ENCODE measurements at regions not wholly inside any gene's neighbourhood (a gene's known extent, or its start where the extent isn't known, plus 50 kb on each side); places are given as distances from the start of the nearest gene placed in this dataset.
"Not testable (repeated sequence)": the region's sequence is repeated elsewhere in the genome, so short reads cannot be mapped to it uniquely, and the experiment has no call there.

DNA sequence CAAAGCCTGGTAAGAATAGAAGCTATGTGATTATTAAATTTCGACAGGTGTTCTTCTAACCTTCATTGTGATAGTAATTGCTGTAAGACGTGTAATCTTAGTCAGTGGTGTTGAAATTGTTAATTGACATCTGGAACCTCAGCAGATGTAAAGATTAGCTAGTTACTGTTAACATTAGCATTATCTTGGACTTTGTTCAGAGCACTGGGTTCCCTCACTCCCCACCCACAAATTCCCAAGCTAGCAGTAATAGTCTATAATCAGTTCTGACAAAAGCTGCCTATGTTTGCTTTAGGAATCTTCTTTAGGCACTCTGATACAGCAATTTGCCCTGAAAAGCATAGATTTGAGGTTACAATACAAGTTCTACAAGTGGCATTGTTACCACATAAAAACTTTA, 233.7 kb downstream of the EN1 start:
- no peak for DNase-seq (ENCODE audit: low read depth in 2 of 2)

DNA sequence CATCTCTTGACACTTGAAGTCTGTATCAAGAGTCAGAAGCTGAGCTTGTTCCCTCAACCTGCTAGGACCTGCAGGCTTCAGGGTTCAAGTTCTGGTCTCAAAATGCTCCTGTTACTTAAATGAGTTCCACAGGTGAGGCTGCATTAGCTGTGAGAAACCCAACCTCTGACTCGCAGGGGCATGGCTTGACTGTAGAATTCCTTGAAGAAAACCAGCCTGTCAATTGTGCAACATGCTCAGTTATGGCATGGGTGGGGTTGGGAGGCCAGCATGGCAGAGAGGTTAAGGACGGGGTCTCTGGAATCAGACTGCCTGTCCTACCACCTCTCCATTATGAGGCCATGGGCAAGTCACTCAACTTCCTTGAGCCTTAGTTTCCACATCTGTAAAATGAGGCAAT, 235.8 kb downstream of the EN1 start:
- no peak for DNase-seq (ENCODE audit: low read depth in 2 of 2)

DNA sequence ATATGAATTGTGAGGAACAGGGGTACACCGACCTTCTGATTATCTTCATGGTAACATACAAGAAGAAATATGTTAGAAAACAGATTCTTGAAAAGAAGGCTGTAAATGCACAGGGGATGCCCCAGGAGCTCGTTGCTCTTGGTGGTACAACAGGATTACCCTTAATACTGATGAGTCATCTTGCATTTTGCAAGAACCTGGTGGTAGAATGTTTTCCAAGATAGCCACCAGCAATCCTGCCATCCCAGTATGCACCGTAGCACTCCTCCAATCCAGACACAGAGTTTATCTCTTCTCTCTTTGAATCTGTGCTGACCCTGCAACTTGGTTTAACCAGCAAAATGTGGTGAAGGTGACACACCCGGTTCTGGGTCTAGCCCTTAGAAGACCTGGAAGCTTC, 238.3 kb downstream of the EN1 start:
- DNase-seq (ENCODE audit: low read depth in 2 of 2) = no peak

DNA sequence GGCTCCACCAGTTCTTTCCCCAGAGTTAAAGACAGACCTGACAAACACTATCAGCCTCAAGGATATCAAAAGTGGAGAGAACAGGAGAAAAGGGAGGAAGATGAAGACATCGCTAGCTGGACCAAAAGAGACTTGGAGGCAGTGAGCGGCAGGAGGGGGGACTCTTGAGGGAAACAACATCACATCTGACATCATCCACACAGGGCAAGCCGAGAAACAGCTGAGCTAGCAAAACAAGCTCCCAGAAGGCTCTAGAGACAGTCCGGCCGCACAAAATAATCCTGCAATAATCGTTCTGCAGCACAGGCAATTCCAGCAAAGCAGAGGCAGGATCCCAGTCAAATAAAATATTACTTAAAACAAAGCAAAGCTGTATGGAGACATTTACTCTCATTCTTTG, 239.8 kb downstream of the EN1 start:
- no peak for DNase-seq (ENCODE audit: low read depth in 2 of 2)

DNA sequence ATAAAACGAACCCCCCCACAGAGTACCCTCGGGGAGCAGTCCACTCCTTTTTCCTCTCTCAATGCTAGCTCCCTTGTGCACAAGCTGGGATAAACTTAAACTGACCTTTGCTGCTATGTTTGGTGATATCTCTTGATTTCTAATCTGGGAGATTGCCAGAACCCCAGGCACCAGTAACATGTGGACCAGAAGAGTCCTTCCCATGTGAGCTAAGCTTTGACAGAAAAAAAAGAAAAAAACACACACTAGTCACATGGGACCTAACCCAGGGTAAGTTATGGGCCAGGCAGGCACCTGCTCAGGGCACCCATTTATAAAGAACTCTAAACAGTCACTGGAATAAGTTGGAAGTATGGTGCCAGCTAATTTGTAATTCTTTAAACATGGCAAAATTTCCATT, 242.6 kb downstream of the EN1 start:
- DNase-seq (ENCODE audit: low read depth in 2 of 2) = no peak

DNA sequence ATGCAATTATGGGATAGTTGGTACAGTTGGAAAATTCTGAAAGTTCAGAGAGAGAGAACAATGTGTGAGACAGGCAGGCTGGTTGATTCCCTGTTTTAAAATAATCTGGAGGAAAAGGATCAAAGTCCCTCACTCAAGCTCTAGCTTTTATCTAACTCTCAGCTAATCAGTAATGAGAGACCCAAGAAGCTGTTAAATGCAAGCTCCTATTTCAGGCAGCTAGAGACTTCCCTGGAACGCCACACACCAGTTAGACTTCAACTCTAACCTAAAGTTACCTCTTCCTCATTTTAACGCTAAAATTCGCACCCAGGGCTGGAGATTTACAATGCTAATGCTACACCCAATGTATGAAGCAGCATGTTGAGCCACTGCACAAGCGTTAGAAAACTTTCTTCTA, 243.1 kb downstream of the EN1 start:
- no peak for DNase-seq (ENCODE audit: low read depth in 2 of 2)

DNA sequence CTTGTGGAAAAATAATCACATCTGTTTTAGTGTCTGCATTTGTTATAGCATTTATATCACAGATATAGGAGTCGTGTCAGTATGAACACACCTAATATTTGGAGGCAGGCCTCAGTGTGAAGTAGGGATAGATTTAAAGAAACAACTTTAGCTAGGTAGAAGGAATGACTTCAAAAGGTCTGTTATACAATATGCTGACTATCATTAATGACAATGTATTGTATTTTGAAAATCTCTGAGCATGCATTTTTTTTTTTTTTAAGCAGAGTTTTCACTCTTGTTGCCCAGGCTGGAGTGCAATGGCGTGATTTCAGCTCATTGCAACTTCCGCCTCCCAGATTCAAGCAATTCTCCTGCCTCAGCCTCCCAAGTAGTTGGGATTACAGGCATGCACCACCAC, 248.3 kb downstream of the EN1 start:
- DNase-seq (ENCODE audit: low read depth in 2 of 2) = no peak

DNA sequence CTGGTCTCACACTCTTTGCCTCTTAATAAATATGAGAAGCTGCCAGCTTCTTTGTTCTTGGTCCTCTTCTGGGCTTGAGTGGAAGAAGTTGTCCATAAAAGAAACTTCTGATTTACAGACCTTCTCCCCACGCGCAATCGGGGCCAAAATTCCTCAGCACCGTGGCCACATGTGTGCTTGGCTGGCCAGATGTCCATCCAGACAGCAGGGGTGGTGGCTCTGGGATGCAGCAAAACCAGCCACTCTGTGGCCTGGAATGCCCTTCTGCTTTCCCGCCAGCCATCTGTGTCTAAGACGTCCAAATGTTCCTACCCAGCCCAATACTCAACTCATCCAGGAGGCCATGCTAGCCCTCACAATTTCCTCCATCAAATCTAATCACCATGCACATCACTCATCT, 250.8 kb downstream of the EN1 start:
- no peak for DNase-seq (ENCODE audit: low read depth in 2 of 2)

DNA sequence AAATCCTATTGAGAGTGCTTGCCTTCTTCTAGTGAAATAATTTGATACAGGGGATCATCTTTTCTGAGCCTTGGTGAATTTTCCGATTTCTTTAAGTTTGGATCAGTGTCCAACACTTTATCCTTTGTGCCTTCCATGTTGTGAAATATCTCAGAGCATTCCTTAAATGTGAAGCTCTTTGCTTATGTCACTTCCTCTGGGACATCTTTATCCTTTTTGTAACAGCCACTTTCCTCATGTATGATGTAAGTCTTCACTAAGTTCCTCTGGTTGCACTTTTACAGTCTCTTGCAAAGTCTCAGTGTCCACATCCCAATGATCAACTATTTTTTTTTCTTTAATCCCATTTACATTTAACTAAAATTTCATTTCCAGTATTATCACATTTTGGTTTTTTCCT, 254.2 kb downstream of the EN1 start:
- DNase-seq (ENCODE audit: low read depth in 2 of 2) = no peak

DNA sequence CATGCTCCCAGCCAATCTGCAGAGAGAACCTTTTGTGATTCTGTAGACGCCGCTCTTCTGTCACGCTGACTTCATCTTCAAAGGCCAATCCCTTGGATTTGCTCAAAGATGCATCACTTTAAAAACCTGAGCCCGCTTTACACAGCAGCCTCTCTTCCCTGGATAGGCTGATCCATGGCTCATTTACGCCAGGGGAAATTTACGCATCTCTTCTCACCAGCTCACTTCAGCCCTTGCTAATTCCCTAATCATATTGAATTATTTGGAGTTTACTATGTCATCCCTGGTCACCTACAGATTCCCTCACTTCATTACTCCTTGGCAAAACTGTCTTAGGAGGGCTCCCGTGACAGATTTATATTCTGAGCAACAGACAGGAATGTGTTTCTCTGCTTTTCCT, 256.2 kb downstream of the EN1 start:
- DNase-seq (ENCODE audit: low read depth in 2 of 2) = no peak

DNA sequence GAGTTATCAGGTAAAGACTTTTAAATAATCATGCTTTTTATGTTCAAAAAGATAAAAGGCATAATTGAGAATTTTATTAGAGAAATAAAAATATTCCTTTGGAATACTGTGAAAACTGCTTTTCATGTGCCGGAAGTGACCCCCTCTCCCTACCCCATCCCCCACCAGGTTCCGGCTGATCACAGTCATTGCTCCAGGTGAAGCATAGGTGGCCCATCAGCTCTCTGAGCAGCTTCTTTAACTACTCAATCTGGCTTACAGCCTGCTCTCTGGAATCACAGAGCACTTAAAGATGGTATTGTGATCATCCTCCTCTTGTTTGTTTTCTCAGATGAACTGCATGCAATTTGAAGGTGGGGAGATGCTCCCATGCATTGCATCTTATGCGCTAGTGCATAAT, 257.7 kb downstream of the EN1 start:
- DNase-seq (ENCODE audit: low read depth in 2 of 2) = no peak

DNA sequence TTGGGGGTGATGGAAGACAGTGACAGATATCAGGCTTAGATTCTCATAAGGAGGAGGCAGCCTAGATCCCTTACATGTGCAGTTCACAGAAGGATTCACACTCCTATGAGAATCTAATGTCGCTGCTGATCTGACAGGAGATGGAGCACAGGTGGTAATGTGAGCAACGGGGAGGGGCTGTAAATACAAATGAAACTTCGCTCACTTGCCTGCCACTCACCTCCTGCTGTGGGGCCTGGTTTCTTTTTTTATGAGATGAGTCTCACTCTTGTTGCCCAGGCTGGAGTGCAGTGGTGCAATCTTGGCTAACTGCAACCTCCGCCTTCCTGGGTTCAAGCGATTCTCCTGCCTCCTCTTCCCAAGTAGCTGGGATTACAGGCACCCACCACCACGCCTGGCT, 258.6 kb downstream of the EN1 start:
- no peak for DNase-seq (ENCODE audit: low read depth in 2 of 2)

DNA sequence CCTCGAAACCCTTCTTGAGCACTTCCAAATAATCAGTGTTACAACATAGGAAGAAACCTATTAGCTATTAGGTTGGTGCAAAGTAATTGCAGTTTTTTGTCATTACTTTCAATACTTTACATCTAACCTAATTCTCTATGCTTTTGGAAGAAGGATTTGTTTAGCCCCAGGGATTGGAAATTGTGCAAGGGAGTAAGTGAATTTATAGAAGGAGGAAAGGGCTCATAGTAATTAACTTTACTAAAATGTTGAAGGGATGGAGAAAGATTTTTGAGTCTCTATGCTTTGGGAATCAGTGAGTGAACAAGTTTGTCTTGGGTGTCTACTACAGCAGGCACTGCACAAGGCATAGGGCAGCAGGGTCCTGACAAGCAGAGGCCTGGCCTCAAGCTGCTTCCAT, 261.1 kb downstream of the EN1 start:
- DNase-seq (ENCODE audit: low read depth in 2 of 2) = no peak

DNA sequence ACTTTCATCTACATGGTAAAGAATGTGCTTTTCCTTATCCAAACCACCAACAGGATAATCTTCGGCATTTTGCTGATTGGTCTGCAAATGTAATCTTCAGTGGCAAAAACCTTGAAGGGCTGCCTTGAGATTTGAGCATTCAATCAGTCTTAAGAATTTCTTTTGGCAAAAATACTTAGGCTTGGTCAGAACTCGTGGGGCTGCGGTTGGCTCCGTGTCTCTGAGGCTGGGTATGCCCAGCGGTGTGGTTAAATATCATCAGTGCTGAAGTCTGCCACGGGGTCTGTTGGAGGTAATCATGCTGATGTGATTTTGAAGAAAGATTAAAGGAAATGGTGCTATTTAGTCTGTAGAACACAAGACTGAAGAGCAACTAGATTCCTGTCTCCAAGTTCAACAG, 262.6 kb downstream of the EN1 start:
- no peak for DNase-seq (ENCODE audit: low read depth in 2 of 2)

DNA sequence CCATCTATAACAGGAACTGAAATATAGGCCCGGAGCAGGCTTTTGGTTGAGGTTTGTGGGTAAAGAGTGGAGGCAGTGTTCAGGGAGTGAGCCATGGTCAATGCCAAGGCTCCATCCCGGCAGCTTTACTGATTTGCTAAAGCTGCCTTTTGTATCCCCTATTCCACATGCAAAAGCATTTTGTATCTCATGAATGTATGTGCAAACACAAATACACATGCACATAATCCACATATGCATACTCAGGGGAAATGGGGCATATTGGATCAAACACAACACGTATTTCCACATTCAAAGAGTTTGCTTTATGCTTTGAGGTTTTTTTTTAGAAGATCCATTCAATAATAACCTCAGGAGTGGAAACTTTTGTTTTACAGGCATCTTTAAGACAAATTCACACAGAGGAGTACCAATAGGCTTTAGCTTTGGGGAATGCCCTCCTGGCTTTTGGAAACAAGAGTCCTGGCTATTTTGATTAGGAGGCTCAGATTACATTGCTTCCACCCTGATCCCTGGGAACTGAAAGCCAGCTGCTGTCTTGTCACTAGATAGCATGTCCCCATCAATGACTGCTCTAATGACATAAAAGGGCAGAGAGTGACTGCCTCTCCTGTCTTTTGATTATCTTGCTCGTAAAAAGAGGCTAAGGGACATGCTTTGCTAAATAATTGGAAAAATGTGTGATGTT, 263.2 kb downstream of the EN1 start:
- DNase-seq (ENCODE audit: low read depth in 2 of 2) = no peak

DNA sequence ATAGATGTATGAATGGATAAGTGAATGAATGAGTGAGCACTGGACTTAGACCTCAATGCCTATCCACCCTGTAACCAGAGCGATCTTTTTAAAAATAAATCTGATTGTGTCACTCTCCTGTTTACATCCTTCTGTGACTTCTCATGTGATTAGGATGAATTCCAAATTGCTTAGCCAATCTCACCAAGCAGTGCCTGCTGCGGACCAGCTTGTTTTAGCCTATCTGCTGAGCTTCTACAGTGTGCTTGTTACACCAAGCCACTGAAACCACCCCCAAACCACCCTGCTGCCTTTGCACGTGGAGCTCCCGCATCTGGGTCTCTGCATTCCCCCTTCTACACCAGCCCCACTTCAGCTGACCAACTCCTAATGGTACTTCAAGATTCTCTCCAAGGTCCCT, 265.4 kb downstream of the EN1 start:
- no peak for DNase-seq (ENCODE audit: low read depth in 2 of 2)

DNA sequence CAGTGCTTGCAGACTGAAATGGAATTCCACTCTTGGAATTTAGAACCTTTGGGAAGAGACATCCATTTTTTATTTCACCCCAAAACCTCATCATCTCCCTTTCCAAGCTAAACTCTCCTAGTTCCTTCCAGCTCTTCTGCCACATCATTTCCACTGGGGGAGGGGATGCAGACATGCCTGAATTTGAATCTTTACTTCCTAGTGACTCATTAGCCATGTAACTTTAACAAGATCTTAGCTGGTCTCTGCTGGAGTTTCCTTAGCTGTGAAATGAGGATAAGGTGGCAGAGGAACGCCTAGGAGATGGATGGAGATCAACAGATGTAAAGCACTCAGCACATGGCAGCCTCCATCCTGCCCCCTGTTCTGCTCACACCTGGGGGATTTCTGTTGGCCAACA, 266.8 kb downstream of the EN1 start:
- DNase-seq (ENCODE audit: low read depth in 2 of 2) = no peak

DNA sequence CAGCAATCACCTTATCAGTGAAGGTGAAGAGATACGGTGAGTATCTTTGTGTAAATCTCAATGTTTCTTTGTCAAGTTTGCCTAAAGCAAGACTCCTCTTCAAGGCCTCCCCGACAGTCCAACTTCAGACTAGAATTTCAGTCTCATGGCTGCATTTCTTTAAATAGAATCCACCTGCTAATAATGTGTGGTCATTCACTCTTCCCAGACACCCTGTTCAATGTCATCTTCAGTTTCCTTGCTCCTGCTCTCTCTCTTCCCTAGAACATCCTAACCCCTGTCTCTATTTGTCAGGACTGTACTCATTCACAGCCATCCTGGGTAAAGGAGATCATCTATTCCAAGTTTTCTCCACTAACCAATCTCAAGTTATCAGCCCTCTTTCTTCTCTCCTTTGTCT, 267.3 kb downstream of the EN1 start:
- no peak for DNase-seq (ENCODE audit: low read depth in 2 of 2)

DNA sequence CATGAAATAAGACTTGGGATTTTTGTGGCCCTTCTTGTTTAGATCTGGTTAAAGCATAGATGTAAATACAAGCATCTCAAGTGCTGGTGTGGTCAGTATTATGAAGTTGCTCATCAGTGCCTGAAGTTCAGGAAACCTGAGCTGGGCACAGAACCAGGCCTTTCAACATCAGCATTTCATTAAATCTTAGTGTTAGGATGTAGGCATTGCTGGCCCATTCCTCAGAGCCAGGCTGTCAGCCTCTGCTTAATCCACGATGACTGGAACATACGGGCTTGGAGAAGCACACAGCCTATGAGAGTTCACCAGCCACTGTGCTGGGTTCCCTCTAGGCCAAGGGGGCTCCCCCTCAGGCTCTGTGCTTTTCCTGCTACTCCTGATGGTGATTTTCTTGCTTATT, 270.2 kb downstream of the EN1 start:
- no peak for DNase-seq (ENCODE audit: low read depth in 2 of 2)

DNA sequence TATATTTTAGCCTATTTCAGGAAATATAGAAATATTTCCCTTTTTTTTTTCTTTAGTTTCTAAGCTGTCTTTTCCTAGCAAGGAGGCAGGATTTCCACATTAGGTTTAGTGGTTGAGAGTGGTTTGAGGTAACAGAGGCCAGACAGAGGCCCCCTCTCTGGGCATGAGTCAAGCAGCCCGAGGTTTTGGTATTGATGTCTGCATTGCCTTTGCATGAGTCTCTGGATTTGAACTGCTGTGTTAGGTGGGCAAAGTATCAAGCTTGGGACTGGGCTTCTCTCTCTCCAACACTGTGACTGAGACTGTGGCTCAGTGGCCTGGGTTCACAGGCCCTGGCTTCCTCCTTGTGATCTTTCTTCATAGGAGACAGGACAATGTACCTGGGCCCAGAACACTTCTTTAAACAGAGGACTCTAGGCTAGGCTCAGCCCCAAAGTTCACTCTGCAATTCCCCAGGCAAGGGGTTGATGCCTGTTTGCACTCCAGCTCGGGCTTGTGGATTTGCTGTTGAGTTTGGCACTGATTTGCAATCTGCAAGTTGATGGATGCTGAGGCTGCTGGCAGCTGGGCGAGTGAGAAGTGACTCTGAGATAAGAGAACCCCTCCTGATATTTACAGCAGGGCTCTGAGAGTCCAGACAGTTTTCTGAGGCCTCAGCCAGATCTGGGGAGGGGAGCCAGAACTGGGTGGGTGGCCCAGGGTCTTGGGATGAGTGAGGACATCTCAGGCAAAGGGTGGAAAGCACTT, 271.2 kb downstream of the EN1 start:
- no peak for DNase-seq (ENCODE audit: low read depth in 2 of 2)

DNA sequence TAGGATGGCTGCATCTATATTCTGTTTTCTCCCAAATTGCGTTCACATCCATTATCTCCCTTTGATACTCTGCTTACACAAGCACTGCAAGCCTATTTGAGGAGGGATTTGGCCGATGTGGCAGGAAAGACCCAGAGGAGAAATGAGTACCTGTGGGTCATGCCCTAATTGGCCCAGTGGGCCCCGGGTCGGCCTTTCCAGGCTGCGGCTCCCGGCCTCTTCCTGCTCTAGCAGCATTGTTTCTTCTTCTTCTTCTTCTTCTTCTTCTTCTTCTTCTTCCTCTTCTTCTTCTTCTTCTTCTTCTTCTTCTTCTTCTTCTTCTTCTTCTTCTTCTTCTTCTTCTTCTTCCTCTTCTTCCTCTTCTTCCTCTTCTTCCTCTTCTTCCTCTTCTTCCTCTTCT, 275.1 kb downstream of the EN1 start:
- not testable (repeated sequence) for DNase-seq (ENCODE audit: low read depth in 2 of 2)

DNA sequence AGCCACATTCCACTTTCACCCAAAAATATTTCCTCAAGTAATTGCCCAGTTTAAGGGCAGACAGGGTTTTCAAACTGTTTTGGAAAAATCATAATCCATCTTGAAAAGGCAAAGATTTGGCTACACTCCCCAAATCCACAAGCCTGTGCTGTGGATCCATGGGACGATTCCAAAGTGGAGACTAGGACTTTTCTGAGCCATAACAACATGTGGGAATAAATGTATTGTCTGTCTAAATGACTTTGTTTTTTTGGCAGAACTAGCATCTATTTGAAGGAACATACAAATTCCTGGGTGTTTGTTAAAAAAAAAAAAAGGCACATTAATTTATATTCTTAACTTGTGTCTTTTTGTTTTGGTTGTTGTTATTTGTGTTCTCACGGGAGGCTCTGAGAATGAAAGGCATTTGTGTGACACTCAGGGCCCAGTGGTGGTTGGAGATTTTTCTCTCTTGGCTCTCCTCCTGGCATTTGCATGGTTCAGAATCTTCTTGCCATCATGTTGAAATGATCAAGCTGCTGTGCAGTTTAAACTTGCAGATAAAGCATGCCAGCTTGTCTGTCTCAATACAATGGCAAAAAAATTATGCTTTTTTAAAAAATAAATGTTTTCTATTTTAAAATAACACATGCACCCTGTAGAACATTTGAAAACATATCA, 277.4 kb downstream of the EN1 start:
- DNase-seq (ENCODE audit: low read depth in 2 of 2) = no peak

DNA sequence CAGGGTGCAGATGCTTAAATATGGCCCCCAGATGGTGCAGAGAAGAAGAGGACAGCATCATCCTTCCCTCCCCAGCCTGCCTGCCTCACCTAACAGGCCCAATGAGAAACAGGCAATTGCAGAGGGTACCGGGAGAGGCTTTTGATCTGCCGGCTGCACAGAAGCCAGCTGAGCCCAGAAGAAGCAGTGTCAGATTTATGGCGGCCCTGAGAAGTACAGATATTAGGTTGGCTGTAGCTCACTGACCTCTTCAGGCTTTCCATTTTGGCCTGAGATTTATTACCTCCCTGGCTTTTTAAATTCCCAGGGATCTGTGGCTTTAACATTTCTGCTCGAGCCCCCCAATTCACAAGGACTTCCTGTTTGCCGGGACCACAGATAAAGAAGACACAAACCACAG, 278.7 kb downstream of the EN1 start:
- no peak for DNase-seq (ENCODE audit: low read depth in 2 of 2)

Measured in stimulated activated CD4-positive, alpha-beta T cell treated with anti-CD3 and anti-CD28 coated beads, Interleukin-1b, Interleukin-23, amount 100 ng/mL, for 4 hours (primary cell).